Central memory CD4-positive, alpha-beta T cell (primary cell): ENCODE measurements at regions not wholly inside any gene's neighbourhood (a gene's known extent, or its start where the extent isn't known, plus 50 kb on each side); places are given as distances from the start of the nearest gene placed in this dataset.
A peak's percentile ranks its signal among the peaks of the same experiment; 100 is the strongest.

Experiments used
- DNase-seq: peaks from one replicate; pipeline ENCODE4 v3.0.0; 2022

GRCh38 chr9:90078988-90079421 lies 474.2 kb downstream of the GADD45G start:
- DNase-seq: no peak

- no peak for DNase-seq
Observed at GRCh38 chr9:90085633-90086032, 480.8 kb downstream of the GADD45G start.

- DNase-seq: no peak
Observed at GRCh38 chr9:90086101-90086511, 481.3 kb downstream of the GADD45G start.

GRCh38 chr9:90088434-90088833 lies 483.6 kb downstream of the GADD45G start:
- no peak for DNase-seq

GRCh38 chr9:90088856-90089255 lies 484.0 kb downstream of the GADD45G start:
- DNase-seq: no peak

- no peak for DNase-seq
Observed at GRCh38 chr9:90090997-90091396, 486.2 kb downstream of the GADD45G start.

GRCh38 chr9:90092508-90092907 lies 487.7 kb downstream of the GADD45G start:
- peak; percentile 13 for DNase-seq

- no peak for DNase-seq
Observed at GRCh38 chr9:90095682-90096081, 490.9 kb downstream of the GADD45G start.

GRCh38 chr9:90097237-90097636 lies 492.4 kb downstream of the GADD45G start:
- DNase-seq: no peak

- DNase-seq: no peak
Observed at GRCh38 chr9:90098408-90098807, 493.6 kb downstream of the GADD45G start.

- no peak for DNase-seq
Observed at GRCh38 chr9:90099262-90099963, 494.6 kb downstream of the GADD45G start.

GRCh38 chr9:90100014-90100413 lies 495.2 kb downstream of the GADD45G start:
- DNase-seq: no peak

GRCh38 chr9:90102292-90102901 lies 497.6 kb downstream of the GADD45G start:
- peak; percentile 76 for DNase-seq

- no peak for DNase-seq
Observed at GRCh38 chr9:90103771-90104170, 499.0 kb downstream of the GADD45G start.

GRCh38 chr9:90105773-90106172 lies 501.0 kb downstream of the GADD45G start:
- DNase-seq: no peak

- DNase-seq: no peak
Observed at GRCh38 chr9:90107040-90107725, 502.4 kb downstream of the GADD45G start.

GRCh38 chr9:90107726-90108655 lies 503.2 kb downstream of the GADD45G start:
- no peak for DNase-seq

GRCh38 chr9:90112788-90113187 lies 508.0 kb downstream of the GADD45G start:
- no peak for DNase-seq

GRCh38 chr9:90114641-90115425 lies 510.0 kb downstream of the GADD45G start:
- DNase-seq: no peak

- no peak for DNase-seq
Observed at GRCh38 chr9:90121762-90122161, 517.0 kb downstream of the GADD45G start.

GRCh38 chr9:90124961-90125360 lies 517.7 kb downstream of the DIRAS2 start:
- DNase-seq: no peak

GRCh38 chr9:90127923-90128322 lies 514.7 kb downstream of the DIRAS2 start:
- DNase-seq: no peak
